ENCODE measurements at regions not wholly inside any gene's neighbourhood (a gene's known extent, or its start where the extent isn't known, plus 50 kb on each side); places are given as distances from the start of the nearest gene placed in this dataset.

GRCh38 chr4:115222061-115222460, 108.6 kb upstream of the NDST4 start:
- TF ChIP-seq CTCF (IDR thresholded peaks at IDR 0.05) = no peak
- no peak for TF ChIP-seq POLR2AphosphoS5 (IDR thresholded peaks at IDR 0.05; ENCODE audit: low read depth, low read length)
